Vagina (tissue), 2 donors: ENCODE measurements at regions not wholly inside any gene's neighbourhood (a gene's known extent, or its start where the extent isn't known, plus 50 kb on each side); places are given as distances from the start of the nearest gene placed in this dataset.

Experiments
- DNase-seq, 2 donors: peaks; one replicate each; pipeline ENCODE4 v3.0.0-alpha.2; 2017; ENCODE audit errors: extremely low spot score in 2 of 2
- H3K27ac ChIP-seq: fragments of 200-600 bp; sonication (generic); one replicate; pipeline ENCODE4 v1.5.1; 2019
- H3K27me3 ChIP-seq: fragments of 200-600 bp; sonication (generic); one replicate; pipeline ENCODE4 v1.5.1; 2019
- H3K36me3 ChIP-seq, 2 donors: fragments of 200-600 bp; sonication (generic); one replicate each; pipeline ENCODE4 v1.5.1; 2017 to 2019
- H3K4me1 ChIP-seq: fragments of 200-600 bp; sonication (generic); one replicate; pipeline ENCODE4 v1.5.1; 2019
- H3K4me3 ChIP-seq, 2 donors: fragments of 200-600 bp; sonication (generic); 1 replicate in 1 of 2; 2 replicates in 1 of 2; pipeline ENCODE4 v1.5.1; 2016 to 2019
- H3K9me3 ChIP-seq: fragments of 200-600 bp; sonication (generic); one replicate; pipeline ENCODE4 v1.5.1; 2019
- CTCF ChIP-seq, 3 experiments: fragments of 450-650 bp in 2 of 3; fragments of 200-600 bp in 1 of 3; sonication (generic) in 1 of 3; IDR thresholded peaks; one replicate each; pipeline ENCODE4 v1.5.1; 2017 to 2019; ENCODE audit warnings: antibody characterized with exemption in 3 of 3, mild to moderate bottlenecking in 2 of 3, moderate library complexity in 2 of 3
- POLR2A ChIP-seq, 2 donors: fragments of 450-650 bp; IDR thresholded peaks; one replicate each; pipeline ENCODE4 v1.6.1; 2017; ENCODE audit warnings: antibody characterized with exemption in 2 of 2, mild to moderate bottlenecking in 2 of 2, moderate library complexity in 2 of 2
- POLR2AphosphoS5 ChIP-seq, 2 donors: sonication (generic); formaldehyde crosslinking; IDR thresholded peaks; one replicate each; pipeline ENCODE4 v1.9.0; 2017; ENCODE audit warnings: antibody characterized with exemption in 2 of 2, mild to moderate bottlenecking in 2 of 2, low read depth in 1 of 2; ENCODE audit not compliant: insufficient read depth in 1 of 2
- intact Hi-C: fragments of 100-400 bp; cut with DNase I; formaldehyde crosslinking; loops from one replicate; pipeline ENCODE4 v1.15.1; 2023

- no peaks in the 10 kb centered on the region for H3K36me3 ChIP-seq
These were observed 202.6 kb downstream of the TLR4 start for GRCh38 chr9:117906763-117907162.

GRCh38 chr9:117907420-117907819, 203.2 kb downstream of the TLR4 start:
- Histone ChIP-seq H3K27me3 (no peaks in the 10 kb centered on the region), H3K36me3 (no peaks in the 10 kb centered on the region), H3K4me1 (no peaks in the 10 kb centered on the region), H3K27ac (no peak overlapping the region), H3K9me3 (no peaks in the 10 kb centered on the region), H3K4me3 (no peak overlapping the region)
- no peak for DNase-seq
- no peak for TF ChIP-seq POLR2A (IDR thresholded peaks at IDR 0.05)
- no peak for TF ChIP-seq CTCF (IDR thresholded peaks at IDR 0.05)
- no peak for TF ChIP-seq POLR2AphosphoS5 (IDR thresholded peaks at IDR 0.05; ENCODE audit: insufficient read depth in 1 of 2, low read depth in 1 of 2)
- intact Hi-C loops: no loop called here

More at GRCh38 chr9:117906763-117907162, 202.6 kb downstream of the TLR4 start:
- no peak for DNase-seq
- no peak overlapping the region for H3K27ac ChIP-seq
- no peaks in the 10 kb centered on the region for H3K9me3 ChIP-seq
- TF ChIP-seq POLR2A (IDR thresholded peaks at IDR 0.05) (no peak), POLR2AphosphoS5 (IDR thresholded peaks at IDR 0.05; ENCODE audit: insufficient read depth in 1 of 2, low read depth in 1 of 2) (no peak), CTCF (IDR thresholded peaks at IDR 0.05) (no peak)
- no peaks in the 10 kb centered on the region for H3K4me1 ChIP-seq
- H3K4me3 ChIP-seq: no peak overlapping the region
- intact Hi-C loops: no loop called here
- H3K27me3 ChIP-seq: no peaks in the 10 kb centered on the region

GRCh38 chr9:117916291-117916690, 212.1 kb downstream of the TLR4 start:
- no peaks in the 10 kb centered on the region for H3K9me3 ChIP-seq
- no peak overlapping the region for H3K27ac ChIP-seq
- intact Hi-C loops: no loop called here
- no peaks in the 10 kb centered on the region for H3K27me3 ChIP-seq
- no peaks in the 10 kb centered on the region for H3K4me1 ChIP-seq
- H3K36me3 ChIP-seq: no peaks in the 10 kb centered on the region
- no peak for DNase-seq
- no peak overlapping the region for H3K4me3 ChIP-seq
- TF ChIP-seq CTCF (IDR thresholded peaks at IDR 0.05): no peak
- TF ChIP-seq POLR2AphosphoS5 (IDR thresholded peaks at IDR 0.05; ENCODE audit: insufficient read depth in 1 of 2, low read depth in 1 of 2): no peak
- TF ChIP-seq POLR2A (IDR thresholded peaks at IDR 0.05): no peak

- Histone ChIP-seq H3K27ac (no peak overlapping the region), H3K4me1 (no peaks in the 10 kb centered on the region), H3K4me3 (no peak overlapping the region), H3K27me3 (no peaks in the 10 kb centered on the region), H3K36me3 (no peaks in the 10 kb centered on the region), H3K9me3 (no peaks in the 10 kb centered on the region)
- intact Hi-C loops: no loop called here
- no peak for TF ChIP-seq CTCF (IDR thresholded peaks at IDR 0.05)
- no peak for DNase-seq
These were observed 213.7 kb downstream of the TLR4 start for GRCh38 chr9:117917873-117918272.

GRCh38 chr9:117919538-117919937, 215.3 kb downstream of the TLR4 start:
- DNase-seq: no peak
- intact Hi-C loops: no loop called here
- TF ChIP-seq POLR2AphosphoS5 (IDR thresholded peaks at IDR 0.05; ENCODE audit: insufficient read depth in 1 of 2, low read depth in 1 of 2): no peak
- TF ChIP-seq POLR2A (IDR thresholded peaks at IDR 0.05): no peak
- no peak for TF ChIP-seq CTCF (IDR thresholded peaks at IDR 0.05)
- Histone ChIP-seq H3K27ac (no peak overlapping the region), H3K9me3 (no peaks in the 10 kb centered on the region), H3K4me1 (no peaks in the 10 kb centered on the region), H3K4me3 (no peak overlapping the region), H3K27me3 (no peaks in the 10 kb centered on the region), H3K36me3 (no peaks in the 10 kb centered on the region)
